GM23338 (cell line): ENCODE measurements at regions not wholly inside any gene's neighbourhood (a gene's known extent, or its start where the extent isn't known, plus 50 kb on each side); places are given as distances from the start of the nearest gene placed in this dataset.

Experiments used
- EZH2 ChIP-seq: fragments of 200-600 bp; sonication (generic); IDR thresholded peaks from one replicate; pipeline ENCODE4 v1.8.0; 2017; ENCODE audit warnings: antibody characterized with exemption, mild to moderate bottlenecking, low read depth; ENCODE audit not compliant: unreplicated experiment
- EZH2phosphoT487 ChIP-seq: fragments of 200-600 bp; sonication (generic); IDR thresholded peaks from one replicate; pipeline ENCODE4 v1.8.1; 2018; ENCODE audit warnings: antibody characterized with exemption; ENCODE audit not compliant: unreplicated experiment
- POLR2AphosphoS5 ChIP-seq: IDR thresholded peaks from 2 replicates; pipeline ENCODE4 v1.6.1; 2016; ENCODE audit warnings: antibody characterized with exemption, low read depth
- STAT1 ChIP-seq: IDR thresholded peaks from one replicate; pipeline ENCODE4 v1.6.1; 2016; ENCODE audit warnings: antibody characterized with exemption; ENCODE audit not compliant: unreplicated experiment
- ZNF114 ChIP-seq: fragments of 250-450 bp; sonication (Bioruptor Pico); IDR thresholded peaks from 2 replicates; pipeline ENCODE4 v1.5.0; 2020; ENCODE audit warnings: mild to moderate bottlenecking, moderate library complexity
- ZNF331 ChIP-seq: fragments of 250-450 bp; sonication (Bioruptor Pico); IDR thresholded peaks from 2 replicates; pipeline ENCODE4 v1.5.0; 2020; ENCODE audit warnings: low read depth, mild to moderate bottlenecking, moderate library complexity
- TF ChIP-seq, protein P1 (sequence below), 2 experiments: fragments of 200-600 bp in 1 of 2; sonication (generic) in 1 of 2; conservative IDR thresholded peaks; 2 replicates each; pipeline versions ENCODE4 v1.5.1 to v1.6.1; 2016 to 2017; ENCODE audit warnings: antibody characterized with exemption in 2 of 2, low read depth in 2 of 2, mild to moderate bottlenecking in 2 of 2, moderate library complexity in 1 of 2
- TF ChIP-seq, protein P2 (sequence below): IDR thresholded peaks from one replicate; pipeline ENCODE4 v1.6.1; 2018; ENCODE audit warnings: antibody characterized with exemption; ENCODE audit not compliant: unreplicated experiment

DNA sequence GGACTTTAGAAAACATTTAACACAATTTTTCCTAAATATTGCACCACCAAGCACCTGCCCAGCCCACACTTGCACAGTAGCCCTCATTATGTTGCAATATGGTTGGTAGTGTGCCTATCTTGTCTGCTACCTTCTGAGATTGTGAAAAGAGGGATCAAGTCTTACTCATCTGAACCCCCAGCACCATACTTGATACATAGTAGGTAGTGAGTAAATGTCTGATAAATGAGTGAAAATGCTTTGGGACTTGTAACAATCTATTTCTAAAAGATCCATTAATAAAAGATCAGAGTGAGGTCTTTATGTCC lies 118.4 kb upstream of the MED14 start:
- TF ChIP-seq POLR2AphosphoS5 = no peak
- TF ChIP-seq ZNF114 (CRISPR knock-in tag) = no peak
- TF ChIP-seq EZH2 = no peak
- TF ChIP-seq, protein P1, sequence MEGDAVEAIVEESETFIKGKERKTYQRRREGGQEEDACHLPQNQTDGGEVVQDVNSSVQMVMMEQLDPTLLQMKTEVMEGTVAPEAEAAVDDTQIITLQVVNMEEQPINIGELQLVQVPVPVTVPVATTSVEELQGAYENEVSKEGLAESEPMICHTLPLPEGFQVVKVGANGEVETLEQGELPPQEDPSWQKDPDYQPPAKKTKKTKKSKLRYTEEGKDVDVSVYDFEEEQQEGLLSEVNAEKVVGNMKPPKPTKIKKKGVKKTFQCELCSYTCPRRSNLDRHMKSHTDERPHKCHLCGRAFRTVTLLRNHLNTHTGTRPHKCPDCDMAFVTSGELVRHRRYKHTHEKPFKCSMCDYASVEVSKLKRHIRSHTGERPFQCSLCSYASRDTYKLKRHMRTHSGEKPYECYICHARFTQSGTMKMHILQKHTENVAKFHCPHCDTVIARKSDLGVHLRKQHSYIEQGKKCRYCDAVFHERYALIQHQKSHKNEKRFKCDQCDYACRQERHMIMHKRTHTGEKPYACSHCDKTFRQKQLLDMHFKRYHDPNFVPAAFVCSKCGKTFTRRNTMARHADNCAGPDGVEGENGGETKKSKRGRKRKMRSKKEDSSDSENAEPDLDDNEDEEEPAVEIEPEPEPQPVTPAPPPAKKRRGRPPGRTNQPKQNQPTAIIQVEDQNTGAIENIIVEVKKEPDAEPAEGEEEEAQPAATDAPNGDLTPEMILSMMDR (conservative IDR thresholded peaks at IDR 0.05; ENCODE audit: low read depth in 2 of 2) = no peak
- TF ChIP-seq, protein P2, sequence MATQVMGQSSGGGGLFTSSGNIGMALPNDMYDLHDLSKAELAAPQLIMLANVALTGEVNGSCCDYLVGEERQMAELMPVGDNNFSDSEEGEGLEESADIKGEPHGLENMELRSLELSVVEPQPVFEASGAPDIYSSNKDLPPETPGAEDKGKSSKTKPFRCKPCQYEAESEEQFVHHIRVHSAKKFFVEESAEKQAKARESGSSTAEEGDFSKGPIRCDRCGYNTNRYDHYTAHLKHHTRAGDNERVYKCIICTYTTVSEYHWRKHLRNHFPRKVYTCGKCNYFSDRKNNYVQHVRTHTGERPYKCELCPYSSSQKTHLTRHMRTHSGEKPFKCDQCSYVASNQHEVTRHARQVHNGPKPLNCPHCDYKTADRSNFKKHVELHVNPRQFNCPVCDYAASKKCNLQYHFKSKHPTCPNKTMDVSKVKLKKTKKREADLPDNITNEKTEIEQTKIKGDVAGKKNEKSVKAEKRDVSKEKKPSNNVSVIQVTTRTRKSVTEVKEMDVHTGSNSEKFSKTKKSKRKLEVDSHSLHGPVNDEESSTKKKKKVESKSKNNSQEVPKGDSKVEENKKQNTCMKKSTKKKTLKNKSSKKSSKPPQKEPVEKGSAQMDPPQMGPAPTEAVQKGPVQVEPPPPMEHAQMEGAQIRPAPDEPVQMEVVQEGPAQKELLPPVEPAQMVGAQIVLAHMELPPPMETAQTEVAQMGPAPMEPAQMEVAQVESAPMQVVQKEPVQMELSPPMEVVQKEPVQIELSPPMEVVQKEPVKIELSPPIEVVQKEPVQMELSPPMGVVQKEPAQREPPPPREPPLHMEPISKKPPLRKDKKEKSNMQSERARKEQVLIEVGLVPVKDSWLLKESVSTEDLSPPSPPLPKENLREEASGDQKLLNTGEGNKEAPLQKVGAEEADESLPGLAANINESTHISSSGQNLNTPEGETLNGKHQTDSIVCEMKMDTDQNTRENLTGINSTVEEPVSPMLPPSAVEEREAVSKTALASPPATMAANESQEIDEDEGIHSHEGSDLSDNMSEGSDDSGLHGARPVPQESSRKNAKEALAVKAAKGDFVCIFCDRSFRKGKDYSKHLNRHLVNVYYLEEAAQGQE = no peak
- no peak for TF ChIP-seq EZH2phosphoT487
- TF ChIP-seq ZNF331 (CRISPR knock-in tag) = no peak
- TF ChIP-seq STAT1 = no peak
